K562 (cell line): ENCODE measurements at regions not wholly inside any gene's neighbourhood (a gene's known extent, or its start where the extent isn't known, plus 50 kb on each side); places are given as distances from the start of the nearest gene placed in this dataset.

Experiments used
- ATAC-seq: fragments of 200-7000 bp; cut with Tn5 transposase; 3 replicates; pipeline ENCODE4 v1.9.1; 2020; ENCODE audit warnings: moderate library complexity
- BruUV-seq: library from RNA; stranded (reverse); fragments of 400-500 nt; replicated peaks from 2 replicates; lab custom pipeline; 2021; lab: Mats Ljungman, UMichigan
- CTCF ChIA-PET: fragments of 300-600 bp; formaldehyde crosslinking; extraction: SDS; loops from one replicate; lab custom pipeline; 2021; ENCODE audit warnings: low intra/inter-chr PET ratio; lab: Yijun Ruan, JAX
- POLR2A ChIA-PET: fragments of 300-600, 350-650 bp; sonication (Branson Sonifier 250); formaldehyde crosslinking; extraction: SDS; loops from one replicate; lab custom pipeline; 2021; ENCODE audit warnings: antibody characterized with exemption, inconsistent platforms; lab: Yijun Ruan, JAX
- DNase-seq, 4 experiments: peaks; one replicate each; pipeline versions ENCODE4 v3.0.0 to v3.0.0-alpha.2; 2011 to 2018; ENCODE audit warnings: low spot score in 3 of 4, mixed read lengths in 3 of 4; ENCODE audit errors: extremely low read depth in 1 of 4
- FAIRE-seq: peaks from 2 replicates; lab custom pipeline; 2011; peaks lifted over from hg19 to GRCh38; lab: Jason Lieb, UNC
- H2AFZ ChIP-seq: 2 replicates; pipeline ENCODE4 v1.6.0; 2011; ENCODE audit warnings: low read depth, low read length, control low read depth, inconsistent platforms
- H3K27ac ChIP-seq: fragments of 200-600 bp; 3 replicates; pipeline ENCODE4 v1.8.0; 2011; ENCODE audit warnings: low read depth, mild to moderate bottlenecking, control low read depth, inconsistent platforms, low read length, moderate library complexity, mixed read lengths; ENCODE audit errors: extremely low read depth
- H3K27me3 ChIP-seq, 2 experiments: fragments of 300-600 bp in 1 of 2; 2 replicates in 1 of 2; 3 replicates in 1 of 2; pipeline versions ENCODE4 v1.6.0 to v1.8.0; 2011; ENCODE audit warnings: inconsistent platforms in 2 of 2, low read length in 2 of 2, mild to moderate bottlenecking in 1 of 2, mixed read lengths in 1 of 2, moderate library complexity in 1 of 2; ENCODE audit not compliant: control insufficient read depth in 2 of 2, insufficient read depth in 2 of 2
- H3K36me3 ChIP-seq: fragments of 300-600 bp; 3 replicates; pipeline ENCODE4 v1.8.0; 2011; ENCODE audit warnings: mild to moderate bottlenecking, low read length, inconsistent platforms; ENCODE audit not compliant: control insufficient read depth, insufficient read depth
- H3K4me1 ChIP-seq, 2 experiments: fragments of 200-600 bp in 1 of 2; replicated peaks in 1 of 2; 2 replicates in 1 of 2; 3 replicates in 1 of 2; pipeline versions ENCODE4 v1.5.1 to v1.8.0; 2011; ENCODE audit warnings: inconsistent platforms in 2 of 2, low read length in 2 of 2, mild to moderate bottlenecking in 1 of 2, mixed read lengths in 1 of 2, moderate library complexity in 1 of 2; ENCODE audit not compliant: control insufficient read depth in 2 of 2, insufficient read depth in 2 of 2
- H3K4me2 ChIP-seq: 2 replicates; pipeline ENCODE4 v1.6.1; 2011; ENCODE audit warnings: low read length, control low read depth, inconsistent platforms, mixed read lengths; ENCODE audit not compliant: insufficient read depth
- H3K4me3 ChIP-seq: fragments of 200-600 bp; sonication (generic), shearing (Covaris generic); 2 replicates; pipeline ENCODE4 v1.5.1; 2016; ENCODE audit warnings: control low read depth, inconsistent platforms
- H3K79me2 ChIP-seq: fragments of 200-600 bp; 3 replicates; pipeline ENCODE4 v1.8.0; 2011; ENCODE audit warnings: low read length, inconsistent platforms; ENCODE audit not compliant: control insufficient read depth, insufficient read depth
- H3K9ac ChIP-seq, 2 experiments: 2 replicates each; pipeline versions ENCODE4 v1.6.0 to v1.6.1; 2011; ENCODE audit warnings: low read depth in 2 of 2, low read length in 2 of 2, control low read depth in 1 of 2, inconsistent platforms in 1 of 2, mild to moderate bottlenecking in 1 of 2, mixed read lengths in 1 of 2; ENCODE audit not compliant: insufficient read depth in 1 of 2
- H3K9me1 ChIP-seq: one replicate; pipeline ENCODE4 v1.6.0; 2011; ENCODE audit warnings: inconsistent platforms, mild to moderate bottlenecking, low read length, moderate library complexity; ENCODE audit not compliant: control insufficient read depth, insufficient read depth
- H3K9me3 ChIP-seq: replicated peaks from 2 replicates; pipeline ENCODE4 v1.5.1; 2011; ENCODE audit warnings: low read depth, low read length, inconsistent platforms; ENCODE audit not compliant: control insufficient read depth, insufficient read depth
- H4K20me1 ChIP-seq: replicated peaks from 2 replicates; pipeline ENCODE4 v1.6.1; 2011; ENCODE audit warnings: low read length, inconsistent platforms, mixed read lengths; ENCODE audit not compliant: control insufficient read depth, insufficient read depth
- ARHGAP35 ChIP-seq: fragments of 450-650 bp; IDR thresholded peaks from 2 replicates; pipeline ENCODE4 v1.6.1; 2018; ENCODE audit not compliant: partially characterized antibody
- SREBF1 ChIP-seq: fragments of 150-350 bp; IDR thresholded peaks from 2 replicates; pipeline ENCODE4 v1.6.1; 2014; ENCODE audit warnings: antibody characterized with exemption, low read depth, low read length, borderline replicate concordance
- TSHZ1 ChIP-seq: fragments of 250-450 bp; sonication (Bioruptor Pico); IDR thresholded peaks from 2 replicates; pipeline ENCODE4 v1.4.0; 2020; ENCODE audit warnings: mild to moderate bottlenecking, moderate library complexity
- WGBS: fragments of 100-300 bp; shearing (Covaris generic); methylation state at CpG from one replicate; pipeline ENCODE4 v1.1.6; 2016; ENCODE audit warnings: low coverage, mixed read lengths; ENCODE audit not compliant: insufficient coverage; ENCODE audit errors: missing lambda C conversion rate; 5-methylcytosine and 5-hydroxymethylcytosine counted together
- in situ Hi-C: fragments of 300-500 bp; cut with MboI; formaldehyde crosslinking; loops from 4 replicates; pipeline ENCODE4 v1.15.0; 2018; ENCODE audit warnings: inconsistent platforms, mixed read lengths
- intact Hi-C: fragments of 100-400 bp; cut with micrococcal nuclease; formaldehyde crosslinking; loops from 2 replicates; pipeline ENCODE4 v1.14.2; 2022

GRCh38 chr17:72487731-72488494, 367.1 kb downstream of the SOX9 start (continued):
- TF ChIP-seq TSHZ1 (CRISPR knock-in tag) (no peak), SREBF1 (no peak)
- TF ChIP-seq, all 486 proteins: peak for 0

- no peak overlapping the region for H3K27ac ChIP-seq
- H3K4me1 ChIP-seq, result no peaks in the 10 kb centered on the region
- H3K27me3 ChIP-seq, result no peaks in the 10 kb centered on the region
- TF ChIP-seq ARHGAP35, result no peak
- ChIA-PET POLR2A (no interaction called here), CTCF (no interaction called here)
- DNase-seq (no peak), ATAC-seq (no peak), FAIRE-seq (no peak)
- intact Hi-C loops (no loop called here), in situ Hi-C loops (no loop called here)
- H3K4me2 ChIP-seq, result no peak overlapping the region
- no peaks in the 10 kb centered on the region for H3K36me3 ChIP-seq
- no peaks in the 10 kb centered on the region for H4K20me1 ChIP-seq
- no peaks in the 10 kb centered on the region for H3K9me1 ChIP-seq
- no peaks in the 10 kb centered on the region for H3K9me3 ChIP-seq
- no TSS peak for BruUV-seq
- under 1% methylated on average over 11 of the region's 11 CpGs for WGBS
- H3K4me3 ChIP-seq, result no peak overlapping the region
- no peak overlapping the region for H3K9ac ChIP-seq
- H3K79me2 ChIP-seq, result no peaks in the 10 kb centered on the region
- H2AFZ ChIP-seq, result no peak overlapping the region
Measured at GRCh38 chr17:72488555-72489271, 367.9 kb downstream of the SOX9 start.
